Naive B cell (primary cell): ENCODE measurements at regions not wholly inside any gene's neighbourhood (a gene's known extent, or its start where the extent isn't known, plus 50 kb on each side); places are given as distances from the start of the nearest gene placed in this dataset.

Source experiments
- ATAC-seq, 2 donors: fragments of 150-1000 bp; cut with Tn5 transposase; 2 replicates each; pipeline ENCODE4 v1.10.0; 2021; ENCODE audit warnings: low read depth in 2 of 2, mild to moderate bottlenecking in 2 of 2, moderate library complexity in 2 of 2
- DNase-seq: peaks from one replicate; pipeline ENCODE4 v3.0.0; 2022
- H3K27ac Mint-ChIP-seq, 6 donors: one replicate each; pipeline ENCODE4 v1.8.0; 2020 to 2022; ENCODE audit warnings: mild to moderate bottlenecking in 6 of 6, mixed read lengths in 6 of 6, moderate library complexity in 5 of 6, inconsistent platforms in 2 of 6
- H3K27me3 Mint-ChIP-seq, 3 donors: one replicate each; pipeline ENCODE4 v1.8.0; 2021 to 2022; ENCODE audit warnings: mixed read lengths in 3 of 3, mild to moderate bottlenecking in 1 of 3
- H3K36me3 Mint-ChIP-seq, 2 donors: one replicate each; pipeline ENCODE4 v1.8.0; 2020 to 2022; ENCODE audit warnings: mixed read lengths in 2 of 2, inconsistent platforms in 1 of 2, mild to moderate bottlenecking in 1 of 2
- H3K4me1 Mint-ChIP-seq, 3 donors: one replicate each; pipeline ENCODE4 v1.8.0; 2020 to 2022; ENCODE audit warnings: mixed read lengths in 3 of 3, inconsistent platforms in 1 of 3, mild to moderate bottlenecking in 1 of 3, moderate library complexity in 1 of 3
- H3K4me3 Mint-ChIP-seq, 8 donors: one replicate each; pipeline ENCODE4 v1.8.0; 2020 to 2022; ENCODE audit warnings: mild to moderate bottlenecking in 8 of 8, mixed read lengths in 8 of 8, moderate library complexity in 8 of 8, inconsistent platforms in 2 of 8
- H3K9me3 Mint-ChIP-seq, 7 donors: one replicate each; pipeline ENCODE4 v1.8.0; 2020 to 2022; ENCODE audit warnings: mixed read lengths in 7 of 7, mild to moderate bottlenecking in 5 of 7, inconsistent platforms in 2 of 7, moderate library complexity in 1 of 7

GRCh38 chr15:53872410-53872809 lies 105.8 kb upstream of the UNC13C start:
- Mint-ChIP-seq H3K4me1 (no peaks in the 10 kb centered on the region), H3K27me3 (peaks cover 0 to 5% (median 5%) of the 10 kb centered on the region in 3 donors), H3K36me3 (no peaks in the 10 kb centered on the region), H3K4me3 (no peak overlapping the region), H3K27ac (no peak overlapping the region), H3K9me3 (peaks cover 0 to 18% (median 3%) of the 10 kb centered on the region in 7 donors)
- no peak for ATAC-seq
- no peak for DNase-seq

- Mint-ChIP-seq H3K4me3 (peak overlapping the region in 1 of 8 donors; percentile 51), H3K9me3 (peaks cover 0 to 18% (median 3%) of the 10 kb centered on the region in 7 donors), H3K36me3 (no peaks in the 10 kb centered on the region), H3K27me3 (peaks cover 0 to 5% (median 0%) of the 10 kb centered on the region in 3 donors), H3K27ac (no peak overlapping the region), H3K4me1 (no peaks in the 10 kb centered on the region)
- DNase-seq, result no peak
- ATAC-seq, result no peak
Observed at GRCh38 chr15:53869806-53870073, 108.5 kb upstream of the UNC13C start.

GRCh38 chr15:53869044-53869805 lies 109.0 kb upstream of the UNC13C start:
- H3K4me1 Mint-ChIP-seq, result no peaks in the 10 kb centered on the region
- no peak for ATAC-seq

GRCh38 chr15:53862386-53862785 lies 102.9 kb upstream of the WDR72 start:
- Mint-ChIP-seq H3K27ac (no peak overlapping the region), H3K4me3 (no peak overlapping the region), H3K9me3 (no peaks in the 10 kb centered on the region), H3K27me3 (no peaks in the 10 kb centered on the region), H3K4me1 (no peaks in the 10 kb centered on the region), H3K36me3 (no peaks in the 10 kb centered on the region)
- no peak for DNase-seq
- no peak for ATAC-seq

More at GRCh38 chr15:53869044-53869805, 109.0 kb upstream of the UNC13C start:
- DNase-seq, result no peak
- H3K27ac Mint-ChIP-seq, result no peak overlapping the region
- H3K27me3 Mint-ChIP-seq, result peaks cover 0 to 5% (median 0%) of the 10 kb centered on the region in 3 donors
- H3K36me3 Mint-ChIP-seq, result no peaks in the 10 kb centered on the region
- peak overlapping the region in 1 of 8 donors; percentile 51 for H3K4me3 Mint-ChIP-seq
- H3K9me3 Mint-ChIP-seq, result peaks cover 0 to 18% (median 3%) of the 10 kb centered on the region in 7 donors

- Mint-ChIP-seq H3K9me3 (no peaks in the 10 kb centered on the region), H3K27me3 (no peaks in the 10 kb centered on the region), H3K4me1 (no peaks in the 10 kb centered on the region), H3K36me3 (no peaks in the 10 kb centered on the region), H3K27ac (no peak overlapping the region), H3K4me3 (no peak overlapping the region)
- no peak for ATAC-seq
- DNase-seq, result no peak
Observed at GRCh38 chr15:53861792-53862191, 102.3 kb upstream of the WDR72 start.

- Mint-ChIP-seq H3K4me3 (no peak overlapping the region), H3K36me3 (no peaks in the 10 kb centered on the region), H3K27me3 (peaks cover 0 to 9% (median 0%) of the 10 kb centered on the region in 3 donors), H3K9me3 (peaks cover 3 to 23% (median 14%) of the 10 kb centered on the region in 7 donors), H3K4me1 (no peaks in the 10 kb centered on the region), H3K27ac (no peak overlapping the region)
- no peak for ATAC-seq
- no peak for DNase-seq
Observed at GRCh38 chr15:53851110-53851848, 91.8 kb upstream of the WDR72 start.

- Mint-ChIP-seq H3K27me3 (peaks cover 0 to 5% (median 0%) of the 10 kb centered on the region in 3 donors), H3K9me3 (peaks cover 2 to 15% (median 5%) of the 10 kb centered on the region in 7 donors), H3K36me3 (no peaks in the 10 kb centered on the region), H3K4me1 (no peaks in the 10 kb centered on the region), H3K4me3 (no peak overlapping the region), H3K27ac (no peak overlapping the region)
- ATAC-seq (no peak), DNase-seq (no peak)
Observed at GRCh38 chr15:53847745-53848144, 88.3 kb upstream of the WDR72 start.

- ATAC-seq (no peak), DNase-seq (no peak)
- no peaks in the 10 kb centered on the region for H3K36me3 Mint-ChIP-seq
- peak overlapping the region in 1 of 6 donors; percentile 16 for H3K27ac Mint-ChIP-seq
- peaks cover 0 to 10% (median 4%) of the 10 kb centered on the region in 7 donors for H3K9me3 Mint-ChIP-seq
- H3K4me3 Mint-ChIP-seq, result no peak overlapping the region
- no peaks in the 10 kb centered on the region for H3K4me1 Mint-ChIP-seq
- H3K27me3 Mint-ChIP-seq, result peaks cover 0 to 10% (median 0%) of the 10 kb centered on the region in 3 donors
Observed at GRCh38 chr15:53844634-53845033, 85.2 kb upstream of the WDR72 start.

- H3K9me3 Mint-ChIP-seq, result peaks cover 0 to 10% (median 4%) of the 10 kb centered on the region in 7 donors
- H3K36me3 Mint-ChIP-seq, result no peaks in the 10 kb centered on the region
- no peak overlapping the region for H3K4me3 Mint-ChIP-seq
- peaks cover 0 to 10% (median 0%) of the 10 kb centered on the region in 3 donors for H3K27me3 Mint-ChIP-seq
- H3K27ac Mint-ChIP-seq, result no peak overlapping the region
- DNase-seq, result no peak
- no peak for ATAC-seq
- no peaks in the 10 kb centered on the region for H3K4me1 Mint-ChIP-seq
Observed at GRCh38 chr15:53843869-53844569, 84.6 kb upstream of the WDR72 start.

- H3K27me3 Mint-ChIP-seq, result peaks cover 0 to 10% (median 0%) of the 10 kb centered on the region in 3 donors
- no peak overlapping the region for H3K27ac Mint-ChIP-seq
- ATAC-seq, result no peak
- no peaks in the 10 kb centered on the region for H3K36me3 Mint-ChIP-seq
- H3K4me3 Mint-ChIP-seq, result no peak overlapping the region
- H3K4me1 Mint-ChIP-seq, result no peaks in the 10 kb centered on the region
- DNase-seq, result no peak
- peaks cover 0 to 10% (median 4%) of the 10 kb centered on the region in 7 donors for H3K9me3 Mint-ChIP-seq
Observed at GRCh38 chr15:53843166-53843565, 83.7 kb upstream of the WDR72 start.

- ATAC-seq, result no peak
- Mint-ChIP-seq H3K9me3 (peaks cover 0 to 5% (median 0%) of the 10 kb centered on the region in 7 donors), H3K4me3 (no peak overlapping the region), H3K27me3 (peaks cover 0 to 10% (median 0%) of the 10 kb centered on the region in 3 donors), H3K4me1 (no peaks in the 10 kb centered on the region), H3K27ac (no peak overlapping the region), H3K36me3 (no peaks in the 10 kb centered on the region)
- DNase-seq, result no peak
Observed at GRCh38 chr15:53841651-53842050, 82.2 kb upstream of the WDR72 start.

GRCh38 chr15:53840681-53841080 lies 81.2 kb upstream of the WDR72 start:
- H3K27me3 Mint-ChIP-seq, result peaks cover 0 to 10% (median 0%) of the 10 kb centered on the region in 3 donors
- H3K4me3 Mint-ChIP-seq, result no peak overlapping the region
- no peaks in the 10 kb centered on the region for H3K4me1 Mint-ChIP-seq
- no peak overlapping the region for H3K27ac Mint-ChIP-seq
- ATAC-seq, result no peak
- H3K9me3 Mint-ChIP-seq, result peaks cover 0 to 5% (median 0%) of the 10 kb centered on the region in 7 donors
- DNase-seq, result no peak
- H3K36me3 Mint-ChIP-seq, result no peaks in the 10 kb centered on the region

- Mint-ChIP-seq H3K4me1 (no peaks in the 10 kb centered on the region), H3K4me3 (no peak overlapping the region), H3K27ac (no peak overlapping the region), H3K27me3 (peaks cover 0 to 5% (median 0%) of the 10 kb centered on the region in 3 donors), H3K36me3 (no peaks in the 10 kb centered on the region), H3K9me3 (peaks cover 0 to 2% (median 0%) of the 10 kb centered on the region in 7 donors)
- no peak for DNase-seq
- no peak for ATAC-seq
Observed at GRCh38 chr15:53837263-53837662, 77.8 kb upstream of the WDR72 start.
